ENCODE measurements at regions not wholly inside any gene's neighbourhood (a gene's known extent, or its start where the extent isn't known, plus 50 kb on each side); places are given as distances from the start of the nearest gene placed in this dataset.

- no peak for TF ChIP-seq CTCF (IDR thresholded peaks at IDR 0.05; ENCODE audit: insufficient read depth, low read depth, low read length, missing control alignments)
- H3K4me3 ChIP-seq (ENCODE audit: low read length): no peak overlapping the region
- no peak for DNase-seq (ENCODE audit: low read depth)
Measured at GRCh38 chr6:81486234-81486633, 266.2 kb downstream of the TENT5A start.

- DNase-seq (ENCODE audit: low read depth): no peak
Measured at GRCh38 chr6:81485395-81485794, 267.1 kb downstream of the TENT5A start.

GRCh38 chr6:81484251-81484650 lies 268.2 kb downstream of the TENT5A start:
- DNase-seq (ENCODE audit: low read depth): no peak
- no peak for TF ChIP-seq CTCF (IDR thresholded peaks at IDR 0.05; ENCODE audit: insufficient read depth, low read depth, low read length, missing control alignments)
- no peak overlapping the region for H3K4me3 ChIP-seq (ENCODE audit: low read length)

More at GRCh38 chr6:81485395-81485794, 267.1 kb downstream of the TENT5A start:
- no peak overlapping the region for H3K4me3 ChIP-seq (ENCODE audit: low read length)
- TF ChIP-seq CTCF (IDR thresholded peaks at IDR 0.05; ENCODE audit: insufficient read depth, low read depth, low read length, missing control alignments): no peak

GRCh38 chr6:81480139-81480538 lies 272.3 kb downstream of the TENT5A start:
- no peak for TF ChIP-seq CTCF (IDR thresholded peaks at IDR 0.05; ENCODE audit: insufficient read depth, low read depth, low read length, missing control alignments)
- no peak overlapping the region for H3K4me3 ChIP-seq (ENCODE audit: low read length)
- DNase-seq (ENCODE audit: low read depth): peak; percentile 75

GRCh38 chr6:81476881-81477280 lies 275.6 kb downstream of the TENT5A start:
- peak; percentile 11 for DNase-seq (ENCODE audit: low read depth)
- H3K4me3 ChIP-seq (ENCODE audit: low read length): no peak overlapping the region
- no peak for TF ChIP-seq CTCF (IDR thresholded peaks at IDR 0.05; ENCODE audit: insufficient read depth, low read depth, low read length, missing control alignments)

GRCh38 chr6:81475646-81476045 lies 276.8 kb downstream of the TENT5A start:
- no peak for DNase-seq (ENCODE audit: low read depth)
- TF ChIP-seq CTCF (IDR thresholded peaks at IDR 0.05; ENCODE audit: insufficient read depth, low read depth, low read length, missing control alignments): no peak

GRCh38 chr6:81465859-81466258 lies 286.6 kb downstream of the TENT5A start:
- peak; percentile 64 for TF ChIP-seq CTCF (IDR thresholded peaks at IDR 0.05; ENCODE audit: insufficient read depth, low read depth, low read length, missing control alignments)
- peak; percentile 36 for DNase-seq (ENCODE audit: low read depth)

More at GRCh38 chr6:81475646-81476045, 276.8 kb downstream of the TENT5A start:
- no peak overlapping the region for H3K4me3 ChIP-seq (ENCODE audit: low read length)

More at GRCh38 chr6:81465859-81466258, 286.6 kb downstream of the TENT5A start:
- H3K4me3 ChIP-seq (ENCODE audit: low read length): no peak overlapping the region

All from epithelial cell of esophagus (primary cell).